ENCODE measurements at regions not wholly inside any gene's neighbourhood (a gene's known extent, or its start where the extent isn't known, plus 50 kb on each side); places are given as distances from the start of the nearest gene placed in this dataset.

DNA sequence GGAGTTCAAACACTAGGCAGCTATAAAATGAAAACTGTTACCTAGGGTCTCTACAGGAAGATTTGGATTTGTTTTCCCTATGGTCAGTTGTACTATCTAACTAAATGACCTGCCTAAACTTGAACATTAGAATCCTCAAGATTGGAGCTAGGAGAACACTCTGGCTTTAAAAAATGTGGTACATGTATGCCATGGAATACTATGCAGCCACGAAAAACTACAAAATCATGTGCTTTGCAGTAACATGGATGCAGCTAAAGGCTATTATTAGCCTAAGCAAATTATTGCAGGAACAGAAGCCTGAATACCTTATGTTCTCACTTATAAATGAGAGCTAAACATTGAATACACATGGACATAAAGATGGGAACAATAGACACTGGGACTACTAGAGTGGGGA, 87.1 kb upstream of the MAGI2 start:
- Histone ChIP-seq H3K27me3 (ENCODE audit: insufficient read depth, low read depth) (no peaks in the 10 kb centered on the region), H3K79me2 (ENCODE audit: low read depth) (no peaks in the 10 kb centered on the region), H2AFZ (no peak overlapping the region), H3K9me2 (ENCODE audit: insufficient read depth) (peaks cover 5% of the 10 kb centered on the region; the same call in 1 of the 2 replicates), H3K27ac (no peak overlapping the region), H3K4me1 (replicated peaks; ENCODE audit: insufficient read depth) (no peaks in the 10 kb centered on the region), H3K4me2 (no peak overlapping the region), H3F3A (ENCODE audit: insufficient read depth, low read depth) (no peaks in the 10 kb centered on the region), H4K20me1 (ENCODE audit: insufficient read depth) (no peaks in the 10 kb centered on the region), H3K36me3 (ENCODE audit: low read depth) (no peaks in the 10 kb centered on the region), H3K9me3 (ENCODE audit: insufficient read depth, low read depth) (no peaks in the 10 kb centered on the region), H3K4me3 (no peak overlapping the region)
- BruUV-seq (replicated peaks), result no TSS peak
- no peak for TF ChIP-seq EZH2 (IDR thresholded peaks at IDR 0.05; ENCODE audit: low read depth)
- DNase-seq, result no peak
- intact Hi-C loops (cut with micrococcal nuclease; ENCODE audit: unreplicated experiment), result no loop called here
- POLR2A ChIA-PET (ENCODE audit: unreplicated experiment), result interaction anchor here (0.6 kb wide), 1 partner anchor 142 kb away, joined by 5 read pairs; no protein-coding TSS in a partner anchor
- CTCF ChIA-PET, result no interaction called here

DNA sequence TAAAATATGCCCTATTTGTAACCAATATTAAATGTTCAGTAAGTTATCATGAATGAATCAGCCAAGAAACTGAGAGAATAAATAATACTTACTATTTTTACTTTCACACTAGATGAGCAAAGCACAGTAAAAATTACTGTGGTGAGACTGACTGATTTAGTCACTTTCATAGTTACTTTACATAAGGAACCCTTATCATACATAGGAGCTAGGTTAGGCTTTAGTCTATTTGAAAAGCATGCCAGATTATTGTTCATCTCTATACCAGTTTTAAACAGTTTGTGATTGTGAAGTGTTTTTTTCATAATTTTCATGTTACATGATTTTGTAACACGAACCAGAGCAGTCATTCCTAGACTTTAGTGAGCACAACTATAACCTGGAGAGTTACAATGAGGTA, 80.7 kb upstream of the MAGI2 start:
- Histone ChIP-seq H3K9me2 (ENCODE audit: insufficient read depth) (no peaks in the 10 kb centered on the region; the same call in 1 of the 2 replicates), H2AFZ (no peak overlapping the region), H3K27ac (no peak overlapping the region), H3K79me2 (ENCODE audit: low read depth) (no peaks in the 10 kb centered on the region), H4K20me1 (ENCODE audit: insufficient read depth) (no peaks in the 10 kb centered on the region), H3K36me3 (ENCODE audit: low read depth) (no peaks in the 10 kb centered on the region), H3K4me3 (no peak overlapping the region), H3K4me1 (replicated peaks; ENCODE audit: insufficient read depth) (no peaks in the 10 kb centered on the region), H3K4me2 (no peak overlapping the region), H3K27me3 (ENCODE audit: insufficient read depth, low read depth) (no peaks in the 10 kb centered on the region), H3K9me3 (ENCODE audit: insufficient read depth, low read depth) (no peaks in the 10 kb centered on the region), H3F3A (ENCODE audit: insufficient read depth, low read depth) (no peaks in the 10 kb centered on the region)
- no TSS peak for BruUV-seq (replicated peaks)
- DNase-seq, result no peak
- intact Hi-C loops (cut with micrococcal nuclease; ENCODE audit: unreplicated experiment), result no loop called here
- POLR2A ChIA-PET (ENCODE audit: unreplicated experiment), result no interaction called here
- CTCF ChIA-PET, result no interaction called here
- no peak for TF ChIP-seq EZH2 (IDR thresholded peaks at IDR 0.05; ENCODE audit: low read depth)
- TF ChIP-seq, protein P1, sequence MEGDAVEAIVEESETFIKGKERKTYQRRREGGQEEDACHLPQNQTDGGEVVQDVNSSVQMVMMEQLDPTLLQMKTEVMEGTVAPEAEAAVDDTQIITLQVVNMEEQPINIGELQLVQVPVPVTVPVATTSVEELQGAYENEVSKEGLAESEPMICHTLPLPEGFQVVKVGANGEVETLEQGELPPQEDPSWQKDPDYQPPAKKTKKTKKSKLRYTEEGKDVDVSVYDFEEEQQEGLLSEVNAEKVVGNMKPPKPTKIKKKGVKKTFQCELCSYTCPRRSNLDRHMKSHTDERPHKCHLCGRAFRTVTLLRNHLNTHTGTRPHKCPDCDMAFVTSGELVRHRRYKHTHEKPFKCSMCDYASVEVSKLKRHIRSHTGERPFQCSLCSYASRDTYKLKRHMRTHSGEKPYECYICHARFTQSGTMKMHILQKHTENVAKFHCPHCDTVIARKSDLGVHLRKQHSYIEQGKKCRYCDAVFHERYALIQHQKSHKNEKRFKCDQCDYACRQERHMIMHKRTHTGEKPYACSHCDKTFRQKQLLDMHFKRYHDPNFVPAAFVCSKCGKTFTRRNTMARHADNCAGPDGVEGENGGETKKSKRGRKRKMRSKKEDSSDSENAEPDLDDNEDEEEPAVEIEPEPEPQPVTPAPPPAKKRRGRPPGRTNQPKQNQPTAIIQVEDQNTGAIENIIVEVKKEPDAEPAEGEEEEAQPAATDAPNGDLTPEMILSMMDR (conservative IDR thresholded peaks at IDR 0.05), result no peak

DNA sequence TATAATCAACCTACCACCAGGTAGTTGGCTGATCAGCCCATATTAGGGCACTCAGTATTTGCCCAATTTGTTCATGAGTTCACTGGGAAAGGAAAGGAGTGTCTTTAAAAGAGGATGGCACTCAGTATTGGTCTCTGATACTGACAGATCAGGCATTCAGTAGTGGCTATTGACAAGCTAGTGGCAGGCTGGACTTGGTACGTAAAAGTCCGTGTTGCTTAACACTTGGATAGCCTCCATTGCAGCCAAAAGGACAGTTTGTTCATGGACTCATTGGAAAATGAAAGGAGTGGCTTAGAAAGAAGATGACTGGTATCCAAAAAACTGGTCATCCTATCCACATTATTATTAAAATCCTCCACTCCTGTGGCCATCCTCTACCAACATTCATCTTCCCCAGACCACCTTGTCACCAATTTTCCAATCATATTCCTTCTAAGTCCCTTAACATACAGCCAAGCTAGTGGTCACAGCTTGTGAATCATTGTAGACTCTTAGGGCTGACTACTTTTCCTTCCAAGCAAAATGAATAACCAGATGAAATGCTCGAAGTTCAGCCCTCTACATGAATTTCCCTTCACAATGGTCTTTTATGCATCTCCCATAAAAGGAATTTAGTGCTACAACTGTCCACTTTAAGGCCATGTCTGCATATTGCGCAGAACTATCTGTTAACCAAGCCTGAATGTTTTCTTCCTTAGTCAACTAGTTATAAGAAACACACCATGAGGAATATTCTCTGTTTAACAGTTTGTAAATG, 78.6 kb upstream of the MAGI2 start:
- Histone ChIP-seq H3K79me2 (ENCODE audit: low read depth) (no peaks in the 10 kb centered on the region), H3K27ac (no peak overlapping the region), H3K4me3 (no peak overlapping the region), H3K4me2 (no peak overlapping the region), H3F3A (ENCODE audit: insufficient read depth, low read depth) (no peaks in the 10 kb centered on the region), H3K9me3 (ENCODE audit: insufficient read depth, low read depth) (no peaks in the 10 kb centered on the region), H3K27me3 (ENCODE audit: insufficient read depth, low read depth) (no peaks in the 10 kb centered on the region), H3K4me1 (replicated peaks; ENCODE audit: insufficient read depth) (no peaks in the 10 kb centered on the region), H4K20me1 (ENCODE audit: insufficient read depth) (no peaks in the 10 kb centered on the region), H2AFZ (no peak overlapping the region), H3K36me3 (ENCODE audit: low read depth) (no peaks in the 10 kb centered on the region), H3K9me2 (ENCODE audit: insufficient read depth) (no peaks in the 10 kb centered on the region; the same call in 1 of the 2 replicates)
- BruUV-seq (replicated peaks), result no TSS peak
- intact Hi-C loops (cut with micrococcal nuclease; ENCODE audit: unreplicated experiment), result no loop called here
- ChIA-PET CTCF (interaction anchor here (0.7 kb wide), 1 partner anchor 234 kb away, joined by 3 read pairs; no protein-coding TSS in a partner anchor), POLR2A (ENCODE audit: unreplicated experiment) (interaction anchor here (0.7 kb wide), 1 partner anchor 246 kb away, joined by 3 read pairs; no protein-coding TSS in a partner anchor)
- TF ChIP-seq, protein P1 (conservative IDR thresholded peaks at IDR 0.05), result no peak
- TF ChIP-seq EZH2 (IDR thresholded peaks at IDR 0.05; ENCODE audit: low read depth), result no peak
- no peak for DNase-seq
